Neuronal stem cell (in vitro differentiated cells): ENCODE measurements at regions not wholly inside any gene's neighbourhood (a gene's known extent, or its start where the extent isn't known, plus 50 kb on each side); places are given as distances from the start of the nearest gene placed in this dataset.
"Not testable (repeated sequence)": the region's sequence is repeated elsewhere in the genome, so short reads cannot be mapped to it uniquely, and the experiment has no call there.

Experiments used
- DNase-seq: peaks from one replicate; pipeline ENCODE4 v3.0.0-alpha.2; 2013; ENCODE audit warnings: low spot score
- H2AFZ ChIP-seq: one replicate; pipeline ENCODE4 v1.6.1; 2013; ENCODE audit warnings: mild to moderate bottlenecking, low read length, inconsistent platforms
- H2AK5ac ChIP-seq: 2 replicates; pipeline ENCODE4 v1.6.1; 2013; ENCODE audit warnings: low read depth, mild to moderate bottlenecking, inconsistent platforms, low read length, moderate library complexity, mixed read lengths
- H2BK120ac ChIP-seq: 2 replicates; pipeline ENCODE4 v1.6.1; 2013; ENCODE audit warnings: low read depth, mild to moderate bottlenecking, inconsistent platforms, low read length, moderate library complexity, mixed read lengths
- H2BK12ac ChIP-seq: one replicate; pipeline ENCODE4 v1.6.1; 2013; ENCODE audit warnings: low read length, inconsistent platforms
- H2BK15ac ChIP-seq: 2 replicates; pipeline ENCODE4 v1.6.1; 2013; ENCODE audit warnings: mild to moderate bottlenecking, low read length, inconsistent platforms, mixed read lengths
- H2BK5ac ChIP-seq: one replicate; pipeline ENCODE4 v1.6.1; 2013; ENCODE audit warnings: inconsistent platforms, mild to moderate bottlenecking, low read length, moderate library complexity
- H3K14ac ChIP-seq: one replicate; pipeline ENCODE4 v1.6.1; 2013; ENCODE audit warnings: low read length, inconsistent platforms
- H3K18ac ChIP-seq: 2 replicates; pipeline ENCODE4 v1.6.1; 2013; ENCODE audit warnings: low read length, inconsistent platforms
- H3K23ac ChIP-seq: 2 replicates; pipeline ENCODE4 v1.6.1; 2013; ENCODE audit warnings: low read depth, mild to moderate bottlenecking, mixed read lengths, low read length, inconsistent platforms; ENCODE audit not compliant: poor library complexity
- H3K27ac ChIP-seq: replicated peaks from 3 replicates; pipeline ENCODE4 v1.5.1; 2013; ENCODE audit warnings: low read length, inconsistent platforms
- H3K27me3 ChIP-seq, 3 experiments: 2 replicates each; pipeline ENCODE4 v1.6.1; 2013; ENCODE audit warnings: low read length in 3 of 3, mild to moderate bottlenecking in 2 of 3, inconsistent platforms in 1 of 3, low read depth in 1 of 3, mixed read lengths in 1 of 3, moderate library complexity in 1 of 3; ENCODE audit not compliant: control insufficient read depth in 3 of 3, insufficient read depth in 3 of 3
- H3K36me3 ChIP-seq, 2 donors: replicated peaks in 1 of 2; 2 replicates each; pipeline ENCODE4 v1.6.1; 2013; ENCODE audit warnings: low read length in 2 of 2; ENCODE audit not compliant: control insufficient read depth in 2 of 2, insufficient read depth in 2 of 2
- H3K4ac ChIP-seq: 2 replicates; pipeline ENCODE4 v1.6.1; 2013; ENCODE audit warnings: inconsistent platforms, mild to moderate bottlenecking, low read length, moderate library complexity
- H3K4me1 ChIP-seq, 2 donors: 1 replicate in 1 of 2; 2 replicates in 1 of 2; pipeline ENCODE4 v1.6.1; 2013; ENCODE audit warnings: low read length in 2 of 2, low read depth in 1 of 2; ENCODE audit not compliant: control insufficient read depth in 2 of 2, insufficient read depth in 1 of 2
- H3K4me2 ChIP-seq: one replicate; pipeline ENCODE4 v1.6.1; 2013; ENCODE audit warnings: mild to moderate bottlenecking, low read length, inconsistent platforms; ENCODE audit not compliant: insufficient read depth, poor library complexity, severe bottlenecking
- H3K4me3 ChIP-seq, 2 donors: 2 replicates each; pipeline ENCODE4 v1.5.1; 2013; ENCODE audit warnings: low read length in 2 of 2, mild to moderate bottlenecking in 2 of 2, inconsistent platforms in 1 of 2, moderate library complexity in 1 of 2
- H3K79me1 ChIP-seq: one replicate; pipeline ENCODE4 v1.6.1; 2013; ENCODE audit warnings: low read depth, mild to moderate bottlenecking, inconsistent platforms, low read length, moderate library complexity
- H3K9ac ChIP-seq: one replicate; pipeline ENCODE4 v1.6.1; 2013; ENCODE audit warnings: mild to moderate bottlenecking, low read depth, low read length, inconsistent platforms; ENCODE audit not compliant: poor library complexity
- H3K9me3 ChIP-seq, 2 donors: replicated peaks in 1 of 2; 2 replicates each; pipeline versions ENCODE3 to v1.6.1; 2013; ENCODE audit warnings: low read length in 2 of 2, mild to moderate bottlenecking in 2 of 2, inconsistent platforms in 1 of 2, low read depth in 1 of 2, mixed read lengths in 1 of 2, moderate library complexity in 1 of 2; ENCODE audit not compliant: control insufficient read depth in 2 of 2, insufficient read depth in 1 of 2
- H4K8ac ChIP-seq: one replicate; pipeline ENCODE4 v1.6.1; 2013; ENCODE audit warnings: low read depth, mild to moderate bottlenecking, inconsistent platforms, low read length, moderate library complexity
- H4K91ac ChIP-seq: one replicate; pipeline ENCODE4 v1.6.1; 2013; ENCODE audit warnings: low read length, low read depth, mild to moderate bottlenecking, inconsistent platforms; ENCODE audit not compliant: poor library complexity
- WGBS, 2 donors: extraction: QIAGEN DNeasy Blood & Tissue Kit; methylation state at CpG; one replicate each; pipeline ENCODE4 v1.1.7; 2013; ENCODE audit warnings: missing lambda C conversion rate in 2 of 2, mixed read lengths in 1 of 2; ENCODE audit not compliant: insufficient read length in 2 of 2, insufficient replicate concordance in 1 of 2; ENCODE audit errors: extremely low coverage in 2 of 2; 5-methylcytosine and 5-hydroxymethylcytosine counted together

- H2AFZ ChIP-seq, H3K79me1 ChIP-seq: not testable (repeated sequence)
- WGBS, 2 donors = no CpG with 5 or more reads among the region's 6 CpGs
These were observed 106.1 kb downstream of the NAV1 start for GRCh38 chr1:201645000-201645399.

DNA sequence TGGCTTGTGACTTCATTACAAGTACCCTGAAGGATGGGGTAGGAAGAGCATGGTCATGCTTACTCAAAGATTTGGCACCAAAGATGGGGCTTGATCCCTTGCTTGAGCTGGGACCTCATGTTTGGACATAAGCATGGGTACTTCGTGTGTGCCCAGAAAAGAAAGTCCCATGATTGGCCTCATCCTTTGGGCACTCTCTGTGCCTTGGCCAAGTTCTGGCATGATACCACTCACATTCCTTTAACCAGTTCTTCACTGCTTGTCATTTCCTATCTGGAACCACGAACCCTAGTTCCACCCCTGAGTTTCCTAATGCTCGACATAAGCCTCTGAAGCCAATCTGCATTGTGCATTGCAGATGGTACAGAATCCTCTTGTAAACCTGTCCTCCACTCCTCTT lies 107.0 kb downstream of the NAV1 start:
- no peaks in the 10 kb centered on the region for H3K79me1 ChIP-seq
- H2AK5ac ChIP-seq = no peak overlapping the region
- DNase-seq = no peak
- peaks cover 7 to 18% of the 10 kb centered on the region in 2 donors for H3K4me1 ChIP-seq
- no peak overlapping the region for H2BK12ac ChIP-seq
- H3K4me2 ChIP-seq = no peak overlapping the region
- no peak overlapping the region for H2AFZ ChIP-seq
- no peak overlapping the region for H2BK5ac ChIP-seq
- H2BK15ac ChIP-seq = no peak overlapping the region
- no CpG with 5 or more reads among the region's 3 CpGs for WGBS, 2 donors
- no peak overlapping the region for H3K23ac ChIP-seq
- H3K27ac ChIP-seq = no peak overlapping the region
- H3K18ac ChIP-seq = no peak overlapping the region
- no peak overlapping the region for H3K9ac ChIP-seq
- no peaks in the 10 kb centered on the region for H3K9me3 ChIP-seq
- no peak overlapping the region for H3K4ac ChIP-seq
- H3K27me3 ChIP-seq = peaks cover 0 to 41% (median 10%) of the 10 kb centered on the region in 3 experiments
- H4K8ac ChIP-seq = no peak overlapping the region
- no peak overlapping the region for H4K91ac ChIP-seq
- no peak overlapping the region for H2BK120ac ChIP-seq
- no peak overlapping the region for H3K4me3 ChIP-seq
- H3K36me3 ChIP-seq = no peaks in the 10 kb centered on the region
- no peak overlapping the region for H3K14ac ChIP-seq

More at GRCh38 chr1:201645000-201645399, 106.1 kb downstream of the NAV1 start:
- Histone ChIP-seq H3K27me3 (peaks cover 0 to 34% (median 10%) of the 10 kb centered on the region in 3 experiments), H3K4me1 (peaks cover 2 to 13% of the 10 kb centered on the region in 2 donors)
- not testable (repeated sequence) for H3K14ac ChIP-seq, H2BK15ac ChIP-seq, H2BK5ac ChIP-seq, H3K4ac ChIP-seq, H3K27ac ChIP-seq, H4K8ac ChIP-seq, H3K9ac ChIP-seq, H3K9me3 ChIP-seq, H2AK5ac ChIP-seq, H4K91ac ChIP-seq, H3K23ac ChIP-seq, DNase-seq, H3K36me3 ChIP-seq, H2BK120ac ChIP-seq, H3K4me2 ChIP-seq, H3K4me3 ChIP-seq, H2BK12ac ChIP-seq, H3K18ac ChIP-seq

- Histone ChIP-seq H3K79me1 (no peaks in the 10 kb centered on the region), H3K14ac (no peak overlapping the region), H3K23ac (no peak overlapping the region), H4K91ac (no peak overlapping the region), H3K36me3 (no peaks in the 10 kb centered on the region), H3K4me1 (peaks cover 13 to 24% of the 10 kb centered on the region in 2 donors), H2BK5ac (no peak overlapping the region), H2AK5ac (no peak overlapping the region), H3K9ac (no peak overlapping the region), H3K4ac (no peak overlapping the region), H3K4me2 (no peak overlapping the region), H3K27ac (no peak overlapping the region), H2BK12ac (no peak overlapping the region), H2BK120ac (no peak overlapping the region), H3K18ac (no peak overlapping the region), H2BK15ac (no peak overlapping the region), H2AFZ (no peak overlapping the region), H3K27me3 (peaks cover 0 to 41% (median 10%) of the 10 kb centered on the region in 3 experiments), H4K8ac (no peak overlapping the region), H3K4me3 (no peak overlapping the region), H3K9me3 (no peaks in the 10 kb centered on the region)
- no peak for DNase-seq
- WGBS, 2 donors = no CpG with 5 or more reads among the region's 8 CpGs
These were observed 107.6 kb downstream of the NAV1 start for GRCh38 chr1:201646411-201647022.

DNA sequence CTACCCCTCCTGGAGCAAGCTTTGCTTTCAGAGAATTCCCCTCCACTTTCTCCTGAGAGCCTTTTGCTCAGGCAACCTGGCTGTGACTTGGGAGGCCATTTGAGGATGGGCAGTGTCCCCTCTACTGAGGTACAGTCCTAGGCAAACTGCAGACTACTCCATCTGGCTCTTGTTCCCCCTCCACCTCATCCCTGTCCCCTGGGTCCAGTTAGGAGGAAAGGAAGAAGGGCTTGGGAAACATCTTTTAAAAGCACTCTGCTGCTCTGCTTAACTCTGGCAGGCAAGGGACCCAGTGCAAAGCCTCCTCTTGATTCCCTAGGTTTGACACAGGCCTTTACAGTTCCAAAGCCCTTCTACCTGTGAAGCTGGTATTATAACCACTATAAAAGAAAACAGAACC lies 108.2 kb downstream of the NAV1 start:
- peaks cover 0 to 44% (median 10%) of the 10 kb centered on the region in 3 experiments for H3K27me3 ChIP-seq
- H3K4me3 ChIP-seq = no peak overlapping the region
- no peak overlapping the region for H2BK5ac ChIP-seq
- H2BK12ac ChIP-seq = no peak overlapping the region
- no peak overlapping the region for H3K23ac ChIP-seq
- peaks cover 19 to 29% of the 10 kb centered on the region in 2 donors for H3K4me1 ChIP-seq
- H2BK15ac ChIP-seq = no peak overlapping the region
- H3K4ac ChIP-seq = no peak overlapping the region
- H2BK120ac ChIP-seq = no peak overlapping the region
- no peaks in the 10 kb centered on the region for H3K36me3 ChIP-seq
- no peak overlapping the region for H3K9ac ChIP-seq
- H3K4me2 ChIP-seq = no peak overlapping the region
- H3K18ac ChIP-seq = no peak overlapping the region
- no peaks in the 10 kb centered on the region for H3K9me3 ChIP-seq
- H4K8ac ChIP-seq = no peak overlapping the region
- no peak overlapping the region for H3K14ac ChIP-seq
- no peak overlapping the region for H2AK5ac ChIP-seq
- no peaks in the 10 kb centered on the region for H3K79me1 ChIP-seq
- no peak overlapping the region for H4K91ac ChIP-seq
- DNase-seq = no peak
- H3K27ac ChIP-seq = no peak overlapping the region
- no peak overlapping the region for H2AFZ ChIP-seq
